ENCODE measurements at regions not wholly inside any gene's neighbourhood (a gene's known extent, or its start where the extent isn't known, plus 50 kb on each side); places are given as distances from the start of the nearest gene placed in this dataset.

DNA sequence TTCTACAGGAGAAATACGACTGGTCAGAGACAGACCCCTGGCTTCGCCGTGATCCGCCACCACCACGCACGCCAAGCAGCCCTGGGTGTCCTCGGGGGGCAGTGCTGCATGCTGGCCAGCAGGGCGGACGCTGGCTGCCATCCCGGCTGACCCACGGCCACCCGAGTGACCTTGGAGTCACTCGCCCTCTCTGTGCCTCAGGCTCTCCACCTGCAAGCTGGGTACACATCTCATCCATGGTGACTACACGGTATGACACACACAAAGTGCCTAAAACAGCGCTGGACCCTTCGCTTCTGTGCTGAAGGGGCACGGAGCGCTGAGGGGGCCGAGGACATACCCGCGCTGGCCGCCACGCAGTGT, 62.0 kb upstream of the RNF32 start:
- H3K4me1 Mint-ChIP-seq (ENCODE audit: low read depth, unreplicated experiment): no peaks in the 10 kb centered on the region
- no peak for DNase-seq
- peaks cover 41% of the 10 kb centered on the region for H3K27me3 Mint-ChIP-seq (ENCODE audit: unreplicated experiment)
- CTCF ChIA-PET: no interaction called here
- intact Hi-C loops (cut with micrococcal nuclease; ENCODE audit: unreplicated experiment): no loop called here
- TF ChIP-seq CTCF (IDR thresholded peaks at IDR 0.05; ENCODE audit: unreplicated experiment): no peak
- BruUV-seq (replicated peaks): no TSS peak
- no peaks in the 10 kb centered on the region for H3K9me3 Mint-ChIP-seq (ENCODE audit: low read depth, unreplicated experiment)
- H3K4me3 Mint-ChIP-seq (ENCODE audit: low read depth, unreplicated experiment): no peak overlapping the region
- H3K36me3 Mint-ChIP-seq (ENCODE audit: insufficient read depth, unreplicated experiment): no peaks in the 10 kb centered on the region
- no peak overlapping the region for H3K27ac Mint-ChIP-seq (ENCODE audit: unreplicated experiment)

DNA sequence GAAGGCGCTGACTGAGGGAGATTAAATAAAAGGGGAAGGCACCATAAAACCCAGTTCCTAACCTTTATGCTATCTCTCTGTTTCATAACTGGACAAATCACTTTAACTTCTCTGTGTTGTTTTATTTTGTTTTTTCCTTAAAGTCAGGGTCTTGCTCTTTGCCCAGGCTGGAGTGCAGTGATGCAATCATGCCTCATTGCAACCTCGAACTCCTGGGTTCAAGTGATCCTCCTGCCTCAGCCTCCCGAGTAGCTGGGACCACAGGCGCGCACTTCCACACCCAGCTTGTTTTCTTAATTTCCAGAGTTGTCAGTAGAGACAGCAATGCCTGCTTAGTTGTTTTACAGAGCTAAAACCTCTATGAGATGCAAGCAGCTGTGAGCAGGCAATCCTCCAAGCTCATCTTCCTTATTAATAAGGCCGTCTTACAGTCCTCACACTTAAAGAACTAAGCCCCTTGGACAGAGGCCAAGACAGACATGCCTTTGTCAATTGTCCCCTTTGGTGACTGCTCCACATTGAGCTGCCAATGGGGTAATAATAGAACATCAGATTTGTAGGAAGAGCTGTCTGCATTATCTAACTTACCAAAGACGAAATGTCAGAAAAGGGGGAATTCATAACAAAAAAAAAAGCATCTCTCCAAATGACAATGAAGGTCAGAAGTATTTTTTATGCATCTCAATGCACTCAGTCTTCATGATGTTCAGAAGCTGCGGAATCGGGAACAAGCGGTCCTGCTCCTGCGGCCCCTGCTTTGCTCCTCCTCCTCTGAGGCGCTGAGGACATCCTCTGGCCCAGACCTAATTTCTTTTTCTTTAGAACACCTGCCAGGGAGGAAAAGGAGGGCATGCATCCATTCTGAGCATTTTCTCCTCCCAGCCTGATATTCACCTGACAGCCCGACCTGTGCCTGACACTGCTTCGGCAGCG, 62.7 kb upstream of the RNF32 start:
- Mint-ChIP-seq H3K27me3 (ENCODE audit: unreplicated experiment) (peaks cover 47% of the 10 kb centered on the region), H3K36me3 (ENCODE audit: insufficient read depth, unreplicated experiment) (no peaks in the 10 kb centered on the region), H3K4me3 (ENCODE audit: low read depth, unreplicated experiment) (no peak overlapping the region), H3K9me3 (ENCODE audit: low read depth, unreplicated experiment) (no peaks in the 10 kb centered on the region), H3K27ac (ENCODE audit: unreplicated experiment) (no peak overlapping the region), H3K4me1 (ENCODE audit: low read depth, unreplicated experiment) (no peaks in the 10 kb centered on the region)
- intact Hi-C loops (cut with micrococcal nuclease; ENCODE audit: unreplicated experiment): no loop called here
- DNase-seq: no peak
- TF ChIP-seq CTCF (IDR thresholded peaks at IDR 0.05; ENCODE audit: unreplicated experiment): no peak
- no TSS peak for BruUV-seq (replicated peaks)
- CTCF ChIA-PET: no interaction called here

DNA sequence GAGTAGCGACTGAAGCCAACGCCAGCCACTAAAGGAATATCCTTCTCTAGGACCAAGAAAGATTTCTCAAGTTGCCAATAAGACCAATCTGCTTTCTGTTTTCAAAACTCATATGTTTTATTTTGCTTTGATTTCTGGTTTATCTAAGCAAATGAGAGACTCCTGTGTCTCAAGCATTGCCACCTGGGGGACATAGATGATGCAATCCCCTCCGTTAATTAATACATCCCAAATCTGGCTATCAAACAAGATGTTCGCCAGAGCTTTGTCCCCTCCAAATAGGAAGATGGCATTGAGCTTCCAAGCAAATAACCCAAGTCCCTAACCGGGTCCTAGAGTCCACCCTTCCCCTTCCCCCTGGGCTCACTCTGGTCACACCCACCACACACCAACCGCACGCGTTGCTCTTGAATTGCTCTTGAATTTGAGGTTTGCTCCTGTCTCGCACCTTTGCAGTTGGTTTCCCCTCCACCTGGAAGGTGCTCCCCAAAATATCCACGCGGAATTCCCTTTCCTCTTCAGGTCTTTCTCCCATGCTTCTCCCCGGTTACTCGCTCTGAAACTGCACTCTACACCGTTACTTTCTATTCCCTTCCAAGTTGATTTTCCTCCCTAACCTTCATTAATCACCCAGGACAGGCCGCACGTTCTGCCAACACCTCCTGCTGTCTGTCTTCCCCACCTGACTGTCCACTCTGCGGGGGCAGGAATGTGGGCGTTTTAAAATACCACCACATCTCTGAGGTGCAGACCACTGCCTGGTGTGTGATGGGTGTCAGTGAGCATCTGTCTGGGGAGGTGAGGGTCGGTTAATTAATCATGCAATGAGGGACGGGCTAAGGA, 64.1 kb upstream of the RNF32 start:
- CTCF ChIA-PET: no interaction called here
- TF ChIP-seq CTCF (IDR thresholded peaks at IDR 0.05; ENCODE audit: unreplicated experiment): no peak
- Mint-ChIP-seq H3K4me1 (ENCODE audit: low read depth, unreplicated experiment) (no peaks in the 10 kb centered on the region), H3K9me3 (ENCODE audit: low read depth, unreplicated experiment) (no peaks in the 10 kb centered on the region), H3K27ac (ENCODE audit: unreplicated experiment) (no peak overlapping the region), H3K36me3 (ENCODE audit: insufficient read depth, unreplicated experiment) (no peaks in the 10 kb centered on the region), H3K4me3 (ENCODE audit: low read depth, unreplicated experiment) (no peak overlapping the region), H3K27me3 (ENCODE audit: unreplicated experiment) (peaks cover 55% of the 10 kb centered on the region)
- intact Hi-C loops (cut with micrococcal nuclease; ENCODE audit: unreplicated experiment): no loop called here
- no TSS peak for BruUV-seq (replicated peaks)
- no peak for DNase-seq

DNA sequence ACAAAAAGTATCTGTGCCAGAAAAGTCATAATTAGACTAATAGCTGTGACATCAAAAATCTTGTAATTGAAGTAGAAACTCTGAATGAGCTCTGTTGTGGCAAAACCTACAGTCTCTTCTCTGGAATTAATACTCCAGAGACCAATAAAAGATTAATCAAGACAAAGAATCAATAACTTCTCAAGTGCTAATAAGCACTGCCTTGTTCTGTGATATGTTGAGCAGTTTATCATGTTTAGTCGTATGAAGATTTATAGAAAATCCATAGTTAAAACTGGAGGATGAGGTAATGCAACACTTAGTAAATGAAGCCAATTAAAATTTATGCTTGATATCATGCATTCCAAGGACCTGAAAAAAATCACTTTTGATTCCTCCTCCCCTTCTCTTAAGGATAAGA, 72.3 kb upstream of the RNF32 start:
- intact Hi-C loops (cut with micrococcal nuclease; ENCODE audit: unreplicated experiment): no loop called here
- no peak for DNase-seq
- no peak overlapping the region for H3K27ac Mint-ChIP-seq (ENCODE audit: unreplicated experiment)
- peaks cover 19% of the 10 kb centered on the region for H3K27me3 Mint-ChIP-seq (ENCODE audit: unreplicated experiment)
- peaks cover 5% of the 10 kb centered on the region for H3K4me1 Mint-ChIP-seq (ENCODE audit: low read depth, unreplicated experiment)
- no peaks in the 10 kb centered on the region for H3K36me3 Mint-ChIP-seq (ENCODE audit: insufficient read depth, unreplicated experiment)
- TF ChIP-seq CTCF (IDR thresholded peaks at IDR 0.05; ENCODE audit: unreplicated experiment): no peak
- H3K4me3 Mint-ChIP-seq (ENCODE audit: low read depth, unreplicated experiment): no peak overlapping the region
- CTCF ChIA-PET: no interaction called here
- BruUV-seq (replicated peaks): no TSS peak
- H3K9me3 Mint-ChIP-seq (ENCODE audit: low read depth, unreplicated experiment): peaks cover 4% of the 10 kb centered on the region
